Sciatic nerve (tissue), 2 donors: ENCODE measurements at regions not wholly inside any gene's neighbourhood (a gene's known extent, or its start where the extent isn't known, plus 50 kb on each side); places are given as distances from the start of the nearest gene placed in this dataset.
"Not testable (repeated sequence)": the region's sequence is repeated elsewhere in the genome, so short reads cannot be mapped to it uniquely, and the experiment has no call there.

Experiments
- ATAC-seq: fragments of 200-7000 bp; cut with Tn5 transposase; one replicate; pipeline ENCODE4 v1.9.1; 2020; ENCODE audit warnings: mild to moderate bottlenecking, moderate library complexity
- DNase-seq: peaks from one replicate; pipeline ENCODE4 v3.0.0-alpha.2; 2020; ENCODE audit warnings: low spot score
- intact Hi-C: fragments of 100-400 bp; cut with DNase I; formaldehyde crosslinking; loops from one replicate; pipeline ENCODE4 v1.14.2; 2022
- donor health status: DM: no; HTN: no; CAD: no.
- donor health status: DM: no; HTN: no; CAD: no.

DNA sequence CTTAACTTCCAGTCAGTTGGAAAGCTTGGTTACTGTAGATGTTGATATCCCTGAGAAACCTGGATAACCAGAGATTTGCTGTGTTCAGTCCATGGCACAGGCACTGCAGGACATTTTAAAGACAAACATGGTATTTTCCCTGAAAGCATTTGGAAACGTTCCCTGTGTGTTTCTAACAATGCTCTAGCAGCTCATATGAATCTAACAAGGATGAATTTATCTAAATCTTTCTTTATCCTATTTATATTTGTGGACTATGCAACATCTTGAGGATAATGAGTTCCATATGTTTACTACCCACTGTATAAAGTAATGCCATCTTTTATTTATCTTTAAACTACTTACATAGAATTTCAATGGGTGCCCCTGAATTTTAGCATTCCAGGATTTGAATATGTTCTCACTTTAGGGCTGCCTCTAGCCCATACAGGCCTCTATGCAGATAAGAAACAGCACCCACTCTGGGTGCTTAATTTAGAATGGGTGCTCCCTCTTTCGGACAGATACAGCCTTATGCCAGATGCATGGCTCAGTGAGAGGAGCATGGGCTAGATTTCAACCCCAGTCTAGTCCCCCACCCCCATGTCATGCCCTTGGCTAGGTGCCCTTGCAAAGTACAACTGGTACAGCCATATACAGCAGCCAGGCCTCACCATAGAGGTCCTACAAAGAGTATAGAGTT is 50.6 kb upstream of the NEMP2 start:
- ATAC-seq (no peak), DNase-seq (no peak)
- intact Hi-C loops: no loop called here

DNA sequence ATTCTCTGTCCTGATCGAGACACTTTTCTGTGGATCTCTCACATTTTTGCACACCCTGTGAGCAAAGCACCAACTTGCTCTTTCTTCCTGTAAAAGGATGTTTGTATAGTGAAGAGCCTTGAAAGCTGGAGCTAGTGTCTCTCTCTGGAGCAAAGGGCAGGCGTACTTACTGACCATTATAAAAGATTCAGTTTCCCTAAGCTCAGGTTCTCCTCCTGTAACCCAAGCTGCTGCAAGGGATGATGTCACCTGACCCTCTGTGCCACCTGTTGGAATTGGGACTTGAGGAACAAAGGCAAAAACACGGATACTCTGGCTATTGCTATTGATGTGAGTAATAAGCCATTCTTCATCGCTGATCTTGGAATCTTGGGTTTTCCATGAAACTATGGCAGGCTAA is 52.6 kb upstream of the NEMP2 start:
- intact Hi-C loops: no loop called here
- ATAC-seq (no peak), DNase-seq (no peak)

- intact Hi-C loops: no loop called here
- DNase-seq: no peak
These were observed 54.5 kb upstream of the NEMP2 start for GRCh38 chr2:190589008-190589407.

DNA sequence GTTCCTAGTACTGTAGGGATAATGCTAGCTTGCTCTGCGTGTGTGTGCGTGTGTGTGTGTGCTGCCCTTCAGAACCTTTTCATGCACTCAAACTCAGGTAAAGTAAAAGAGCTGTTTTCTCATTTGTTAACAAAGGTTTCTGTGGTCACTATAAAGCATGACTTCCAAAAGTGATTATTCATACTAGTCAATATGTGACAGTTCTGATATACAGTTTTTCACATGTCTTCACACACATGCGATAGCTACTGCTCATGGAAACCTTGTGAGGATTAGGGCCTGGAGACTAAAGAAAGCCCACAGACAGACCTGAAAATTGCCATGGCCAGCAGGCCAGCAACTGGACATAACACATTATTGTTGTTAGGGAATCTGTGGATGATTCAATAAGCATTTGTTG is 56.9 kb upstream of the NEMP2 start:
- intact Hi-C loops: no loop called here
- ATAC-seq: no peak
- DNase-seq: no peak

More at GRCh38 chr2:190589008-190589407, 54.5 kb upstream of the NEMP2 start:
- no peak for ATAC-seq

DNA sequence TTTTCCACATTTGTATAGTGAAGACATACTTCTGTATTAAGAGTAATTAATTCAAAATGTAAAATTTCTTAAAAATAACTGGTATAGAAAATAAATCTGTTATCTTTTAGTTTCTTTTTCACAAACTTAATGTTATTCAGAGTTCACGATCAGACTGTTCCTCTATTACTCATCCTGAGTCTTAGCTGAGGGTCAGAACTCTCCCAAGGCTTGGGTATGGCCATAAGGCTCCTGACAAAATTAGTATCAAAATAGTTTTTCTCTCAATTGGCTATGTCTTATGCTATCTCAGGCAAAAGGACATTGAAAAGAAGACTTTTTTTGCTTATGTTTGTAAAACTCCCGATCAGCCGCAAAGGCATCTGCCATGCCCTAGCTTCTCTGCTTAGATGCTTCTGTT is 56.1 kb upstream of the NAB1 start:
- ATAC-seq: no peak
- intact Hi-C loops: no loop called here
- no peak for DNase-seq

DNA sequence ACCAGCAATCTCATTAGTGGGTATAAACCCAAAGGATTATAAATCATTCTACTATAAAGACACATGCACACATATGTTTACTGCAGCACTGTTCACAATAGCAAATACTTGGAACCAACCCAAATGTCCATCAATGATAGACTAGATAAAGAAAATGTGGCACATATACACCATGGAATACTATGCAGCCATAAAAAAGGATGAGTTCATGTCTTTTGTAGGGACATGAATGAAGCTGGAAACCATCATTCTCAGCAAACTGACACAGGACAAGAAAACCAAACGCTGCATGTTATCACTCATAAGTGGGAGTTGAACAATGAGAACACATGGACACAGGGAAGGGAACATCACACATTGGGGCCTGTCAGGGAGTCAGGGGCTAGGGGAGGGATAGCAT is 53.0 kb upstream of the NAB1 start:
- DNase-seq, intact Hi-C loops, ATAC-seq: not testable (repeated sequence)

DNA sequence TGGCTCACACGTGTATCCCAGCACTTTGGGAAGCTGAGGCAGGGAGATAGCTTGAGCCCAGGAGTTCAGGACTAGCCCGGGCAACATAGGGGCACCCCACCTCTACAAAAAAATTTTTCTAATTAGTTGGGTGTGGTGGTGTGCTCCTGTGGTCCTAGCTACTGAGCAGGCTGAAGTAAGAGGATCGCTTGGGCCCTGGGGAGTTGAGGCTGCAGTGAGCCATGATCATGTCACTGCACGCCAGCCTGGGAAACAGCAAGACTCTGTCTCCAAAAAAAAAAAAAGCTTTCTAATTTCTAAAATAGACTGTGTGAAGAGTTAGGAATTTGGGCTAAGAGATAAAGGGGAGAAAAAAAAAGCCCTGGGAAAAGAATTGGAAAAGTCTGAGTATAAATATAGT is 51.9 kb upstream of the NAB1 start:
- ATAC-seq (peak; percentile 46), DNase-seq (no peak)
- intact Hi-C loops: no loop called here

DNA sequence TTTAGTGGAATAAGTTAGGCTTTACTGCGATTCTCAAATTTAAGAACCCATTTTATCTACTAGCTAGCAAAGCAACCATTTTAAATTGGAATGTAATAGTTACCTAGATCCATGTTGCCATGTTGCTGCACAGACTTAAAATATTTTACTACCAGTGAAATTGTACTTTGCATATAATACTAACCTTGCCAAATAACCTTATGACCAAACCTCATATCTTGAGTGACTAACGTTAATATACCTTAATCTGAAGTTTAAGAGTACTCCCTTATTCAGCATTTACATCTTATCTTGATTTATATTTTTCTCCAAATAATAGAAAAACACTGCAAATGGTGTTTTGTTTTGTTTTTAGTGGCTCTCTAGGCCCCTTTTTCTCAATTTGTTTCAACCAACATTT is 50.3 kb upstream of the NAB1 start:
- intact Hi-C loops: no loop called here
- ATAC-seq (no peak), DNase-seq (no peak)

- intact Hi-C loops: no loop called here
- ATAC-seq (no peak), DNase-seq (no peak)
These were observed 49.8 kb upstream of the NAB1 start for GRCh38 chr2:190599073-190599472.
